ENCODE measurements at regions not wholly inside any gene's neighbourhood (a gene's known extent, or its start where the extent isn't known, plus 50 kb on each side); places are given as distances from the start of the nearest gene placed in this dataset.
"Not testable (repeated sequence)": the region's sequence is repeated elsewhere in the genome, so short reads cannot be mapped to it uniquely, and the experiment has no call there.

DNA sequence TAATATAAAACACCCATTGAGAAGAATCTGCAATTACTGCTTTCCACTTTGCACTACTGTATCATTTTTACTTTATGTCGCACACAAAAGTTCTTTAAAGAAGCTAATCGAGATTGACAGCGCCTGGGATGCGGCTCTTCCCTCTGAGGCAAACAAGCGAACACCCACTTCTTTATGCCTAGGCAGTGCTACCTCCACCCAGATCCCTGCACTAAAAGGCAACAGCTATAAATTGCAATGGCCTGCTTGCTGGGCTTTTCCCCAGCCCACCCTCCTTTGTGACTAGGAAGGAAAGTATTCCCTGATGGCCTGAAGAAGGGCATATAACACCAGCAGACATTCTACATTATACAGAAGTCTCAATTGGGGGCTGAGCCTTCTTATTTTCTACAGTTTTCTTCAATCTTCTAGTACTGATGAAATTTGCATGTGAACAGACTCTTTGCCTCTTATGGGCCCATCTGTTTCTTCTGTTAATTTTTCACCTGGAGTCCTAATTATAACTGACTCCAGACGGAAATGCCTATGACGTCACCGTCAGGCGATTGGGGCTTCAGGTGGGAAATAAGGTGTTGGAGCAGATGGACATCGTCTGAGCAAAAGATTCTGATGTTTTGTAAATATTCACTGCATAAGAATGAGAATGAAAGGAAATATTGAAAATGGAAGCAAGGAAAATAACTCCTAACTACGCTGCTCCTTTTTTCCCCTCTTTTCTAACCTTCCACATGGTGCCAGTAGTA lies 138.9 kb upstream of the DCC start:
- DNase-seq (ENCODE audit: low read depth) = no peak

DNA sequence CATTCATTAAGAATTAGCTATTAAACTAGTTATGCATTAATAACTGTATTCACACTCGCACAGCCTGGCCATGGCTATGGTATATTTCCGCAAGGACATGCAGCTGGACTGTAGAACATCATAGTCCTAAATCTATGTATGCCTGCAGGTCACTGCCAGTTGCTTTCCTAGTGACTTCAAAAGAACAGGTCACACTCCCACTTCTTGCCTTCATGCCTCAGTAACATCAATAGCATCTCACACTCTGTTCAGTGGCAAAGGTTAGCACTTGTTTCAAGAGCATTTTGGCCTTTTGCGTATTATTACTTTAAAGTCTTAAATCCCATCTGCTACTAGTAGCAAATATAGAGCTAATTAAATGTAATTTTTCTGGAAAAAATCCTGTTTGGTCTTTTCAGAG lies 131.4 kb upstream of the DCC start:
- DNase-seq (ENCODE audit: low read depth) = no peak

DNA sequence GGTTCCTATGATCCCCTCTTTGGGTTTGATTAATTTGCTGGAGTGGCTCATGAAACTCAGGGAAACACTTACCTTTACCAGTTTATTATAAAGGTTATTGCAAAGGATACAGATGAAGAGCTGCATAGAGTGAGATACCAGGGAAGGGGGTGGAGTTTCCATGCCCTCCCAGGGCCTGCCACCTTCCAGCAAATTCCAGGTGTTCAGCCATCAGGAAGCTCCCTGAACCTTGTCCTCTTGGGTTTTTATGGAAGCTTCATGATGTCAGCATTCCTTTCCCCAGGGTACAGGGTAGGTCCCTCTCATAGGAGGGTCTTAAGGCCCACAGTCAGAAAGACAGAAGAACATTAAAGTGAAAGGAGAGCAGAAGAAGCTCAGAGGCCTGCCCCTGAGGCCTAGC lies 123.9 kb upstream of the DCC start:
- no peak for DNase-seq (ENCODE audit: low read depth)

DNA sequence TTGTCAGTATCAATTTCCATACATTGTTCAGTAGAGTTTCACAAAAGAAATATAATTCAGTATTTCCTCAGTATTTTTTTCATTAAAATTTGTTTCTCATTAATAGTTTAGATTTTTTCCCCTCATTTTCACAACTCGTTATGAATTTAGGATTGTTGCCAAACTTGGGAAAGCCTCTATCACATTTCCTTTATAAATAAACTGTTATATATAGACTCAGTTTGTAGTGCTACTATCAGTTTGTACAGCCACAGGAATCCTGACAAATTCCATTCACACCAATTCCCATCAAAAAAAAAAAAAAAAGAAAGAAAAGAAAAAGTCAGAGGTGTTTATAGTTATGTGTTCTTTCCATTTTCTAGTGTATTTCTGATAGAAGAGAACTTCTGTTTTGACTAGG lies 123.3 kb upstream of the DCC start:
- no peak for DNase-seq (ENCODE audit: low read depth)

DNA sequence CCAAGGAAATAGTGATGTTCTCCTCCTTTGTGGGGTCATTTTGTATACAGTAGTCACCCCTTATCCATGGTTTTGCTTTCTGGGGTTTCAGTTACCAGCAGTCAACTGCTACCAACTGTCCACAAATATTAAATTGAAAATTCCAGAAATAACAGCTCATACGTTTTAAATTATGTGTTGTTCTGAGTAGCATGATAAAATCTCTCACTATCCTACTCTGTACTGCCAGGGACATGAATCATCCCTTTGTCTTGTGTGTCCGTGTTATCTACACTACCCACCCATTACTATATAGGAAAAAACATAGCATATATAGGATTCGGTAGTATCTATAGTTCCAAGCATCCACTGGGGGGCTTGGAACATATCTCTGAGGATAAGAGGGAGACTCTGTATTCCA lies 120.9 kb upstream of the DCC start:
- no peak for DNase-seq (ENCODE audit: low read depth)

DNA sequence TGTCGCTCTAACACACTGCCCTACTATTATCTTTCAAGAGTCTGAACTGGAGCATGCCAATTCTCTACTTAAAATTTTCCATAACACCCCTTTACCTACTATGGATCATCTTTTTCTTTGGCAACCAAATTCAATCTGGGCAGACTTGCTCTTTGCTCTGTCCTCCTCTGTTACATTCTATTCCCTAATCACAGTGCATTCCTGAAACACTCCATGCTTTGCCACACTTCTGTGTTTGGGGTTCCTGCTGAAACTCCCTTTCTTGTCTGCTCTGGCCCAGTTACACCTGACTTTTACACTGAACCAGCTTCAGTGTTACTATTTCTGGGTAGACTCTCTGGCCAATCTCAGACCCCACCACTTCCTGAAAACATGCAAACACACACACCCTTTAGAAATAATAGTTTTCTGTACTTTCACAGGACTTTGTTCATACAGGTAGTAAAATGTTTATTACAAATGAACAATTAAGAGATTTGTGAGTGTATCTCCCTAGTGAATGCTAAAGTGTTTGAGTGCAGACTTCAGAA lies 119.9 kb upstream of the DCC start:
- no peak for DNase-seq (ENCODE audit: low read depth)

DNA sequence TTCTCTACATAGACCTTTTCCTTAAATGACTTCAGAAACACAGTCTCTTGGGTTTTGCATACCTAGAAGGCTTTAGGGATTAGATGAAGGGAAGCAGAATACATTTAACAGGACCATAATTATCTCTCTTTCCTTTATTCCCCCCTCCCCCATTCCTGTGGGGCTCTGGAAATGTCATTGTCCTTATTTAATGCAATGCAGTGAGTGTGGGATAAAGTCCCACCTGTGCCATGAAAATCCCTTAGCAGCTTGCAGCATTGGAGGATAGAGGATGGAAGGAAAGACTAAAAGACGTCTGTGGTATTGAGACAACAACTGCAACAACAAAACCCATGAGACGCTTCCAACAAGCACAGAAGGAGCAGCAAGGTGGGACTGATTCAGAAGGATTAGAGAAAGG lies 117.8 kb upstream of the DCC start:
- DNase-seq (ENCODE audit: low read depth) = no peak

DNA sequence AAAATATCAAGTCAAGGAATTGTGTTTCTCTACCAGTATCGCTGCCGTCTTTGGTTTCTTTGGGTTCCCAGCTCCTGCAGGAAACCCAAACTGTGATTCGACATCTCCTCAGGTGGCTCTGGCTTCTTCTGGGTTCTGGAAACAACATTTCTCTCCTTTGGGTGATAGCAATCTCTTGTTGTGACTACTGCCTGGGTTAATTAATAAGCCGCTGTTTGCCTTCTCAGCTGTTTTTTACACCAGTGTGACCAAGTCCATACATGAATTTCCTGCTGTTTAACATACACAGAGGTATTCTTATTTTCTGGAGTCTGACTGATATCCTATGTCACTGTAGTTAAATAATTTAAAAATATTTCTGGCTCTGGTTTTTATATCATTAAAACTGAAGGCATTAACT lies 112.5 kb upstream of the DCC start:
- no peak for DNase-seq (ENCODE audit: low read depth)

DNA sequence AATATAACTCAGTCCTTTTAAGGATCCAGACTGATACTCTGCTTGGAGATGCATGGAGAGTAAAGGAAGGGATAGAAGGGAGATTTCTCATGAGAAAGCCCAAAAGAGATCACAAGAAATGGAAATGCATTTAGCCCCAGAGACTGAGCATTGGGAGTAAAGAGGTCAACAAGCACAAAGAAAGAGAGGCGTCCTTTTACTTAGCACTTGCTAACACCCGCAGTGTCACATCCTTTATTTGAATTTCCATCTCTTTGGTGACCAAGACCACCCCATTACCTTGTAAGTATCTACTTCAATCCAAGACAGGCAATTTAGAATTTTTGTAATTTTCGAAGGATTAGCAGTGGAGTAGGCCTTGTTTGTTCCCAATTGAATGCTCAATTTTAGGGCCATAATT lies 111.8 kb upstream of the DCC start:
- no peak for DNase-seq (ENCODE audit: low read depth)

DNA sequence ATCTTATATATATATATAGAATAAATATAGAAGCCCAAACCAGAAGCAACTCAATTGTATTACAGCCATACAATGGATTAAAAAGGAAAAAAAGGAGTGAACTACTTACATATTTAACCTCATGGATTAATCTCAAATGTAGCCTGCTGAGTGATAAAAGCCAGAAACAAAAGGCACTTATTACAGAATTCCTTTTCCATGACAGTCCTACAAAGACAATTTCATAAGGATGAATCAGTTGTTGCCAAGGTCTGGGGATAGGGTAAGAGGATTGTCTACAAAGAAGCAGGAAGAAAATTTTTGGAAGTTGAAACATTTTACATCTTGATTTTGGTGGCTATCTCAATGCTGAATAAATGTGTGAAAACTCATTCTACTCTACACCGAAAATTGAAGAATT lies 103.9 kb upstream of the DCC start:
- no peak for DNase-seq (ENCODE audit: low read depth)

DNA sequence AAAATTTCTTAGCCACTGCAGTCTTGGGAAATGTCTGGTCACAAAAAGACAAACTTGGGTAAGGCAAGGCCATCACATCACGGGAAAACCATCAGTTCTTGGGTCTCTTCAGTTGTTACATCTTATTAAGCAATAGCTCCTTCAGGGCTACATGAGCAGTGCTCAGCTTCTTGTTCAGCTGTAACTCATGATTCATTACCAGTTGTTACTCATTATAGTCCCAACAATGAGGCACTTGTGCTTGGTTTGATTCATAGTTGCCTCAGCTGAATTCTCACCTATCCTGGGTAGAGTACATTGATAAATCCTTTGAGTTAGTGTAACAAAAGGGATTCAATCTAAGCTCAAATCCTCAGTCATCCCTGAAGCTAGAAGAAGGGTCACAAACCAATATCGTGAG lies 102.4 kb upstream of the DCC start:
- DNase-seq (ENCODE audit: low read depth) = no peak

DNA sequence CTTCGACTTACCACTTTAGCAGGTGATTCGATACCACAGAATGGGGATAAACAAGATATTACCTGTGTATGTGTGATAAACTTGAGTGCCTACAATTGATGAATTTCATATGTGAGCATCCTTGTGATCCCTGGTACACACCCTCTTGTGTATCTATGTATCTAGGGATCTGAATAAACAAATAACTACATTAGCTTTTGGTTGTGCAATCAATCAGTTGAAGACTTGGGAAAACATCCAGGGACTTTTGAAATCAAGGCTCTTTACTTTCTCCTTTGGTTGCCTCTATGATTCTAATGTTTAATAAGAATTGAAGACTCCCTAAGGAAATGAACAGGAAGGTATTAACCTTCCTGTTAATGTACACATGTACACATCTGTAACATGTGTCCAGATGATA lies 97.3 kb upstream of the DCC start:
- DNase-seq (ENCODE audit: low read depth) = no peak

DNA sequence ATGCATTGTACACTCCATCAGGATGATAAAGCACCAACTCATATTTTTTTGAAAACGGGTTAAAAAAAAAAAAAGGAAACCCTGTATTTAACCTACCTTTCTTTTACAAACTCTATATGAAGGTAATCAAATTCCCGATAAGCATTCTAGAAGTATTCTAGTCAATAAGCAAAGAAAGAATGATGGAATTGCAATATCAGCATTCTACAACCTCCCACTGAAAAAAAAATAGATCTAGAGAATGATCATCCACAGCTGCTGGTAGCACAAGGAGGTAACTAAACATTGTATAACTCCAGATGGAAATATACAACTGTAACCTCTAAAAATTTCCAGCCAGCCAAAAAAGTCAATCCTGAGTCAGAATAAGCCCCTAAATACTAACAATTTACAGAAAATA lies 95.3 kb upstream of the DCC start:
- no peak for DNase-seq (ENCODE audit: low read depth)

DNA sequence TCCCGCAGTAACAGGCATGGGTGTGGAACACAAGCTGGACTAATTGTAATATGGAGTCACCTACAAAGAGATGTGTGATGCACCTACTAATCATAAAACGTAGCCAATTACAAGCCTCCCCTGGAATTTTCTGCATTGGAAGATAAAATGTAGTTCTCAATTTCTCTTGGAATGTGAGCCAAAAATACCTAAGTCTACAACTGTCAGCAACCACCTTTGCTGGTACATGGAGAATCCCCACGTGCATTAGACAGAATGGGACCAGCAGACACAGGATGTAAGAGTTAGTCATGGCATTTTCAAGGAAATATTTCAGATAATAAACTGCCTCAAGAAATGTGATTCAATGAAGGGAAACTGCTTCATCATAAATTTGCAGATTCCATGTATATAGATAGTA lies 85.6 kb upstream of the DCC start:
- no peak for DNase-seq (ENCODE audit: low read depth)

DNA sequence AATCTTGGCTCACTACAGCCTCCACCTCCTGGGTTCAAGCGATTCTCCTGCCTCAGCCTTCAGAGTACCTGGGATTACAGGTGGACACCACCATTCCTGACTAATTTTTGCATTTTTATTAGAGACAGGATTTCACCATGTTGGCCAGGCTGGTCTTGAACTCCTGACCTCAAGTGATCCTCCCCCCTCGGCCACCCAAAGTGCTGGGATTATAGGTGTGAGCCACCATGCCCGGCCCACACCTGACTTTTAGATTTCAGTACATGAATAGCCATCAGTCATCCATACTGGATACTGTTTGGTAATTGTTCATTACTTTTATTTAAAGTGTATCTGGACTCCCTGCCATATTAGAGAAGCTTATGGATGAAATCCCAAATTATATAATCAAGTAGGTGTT lies 82.6 kb upstream of the DCC start:
- DNase-seq (ENCODE audit: low read depth) = not testable (repeated sequence)

DNA sequence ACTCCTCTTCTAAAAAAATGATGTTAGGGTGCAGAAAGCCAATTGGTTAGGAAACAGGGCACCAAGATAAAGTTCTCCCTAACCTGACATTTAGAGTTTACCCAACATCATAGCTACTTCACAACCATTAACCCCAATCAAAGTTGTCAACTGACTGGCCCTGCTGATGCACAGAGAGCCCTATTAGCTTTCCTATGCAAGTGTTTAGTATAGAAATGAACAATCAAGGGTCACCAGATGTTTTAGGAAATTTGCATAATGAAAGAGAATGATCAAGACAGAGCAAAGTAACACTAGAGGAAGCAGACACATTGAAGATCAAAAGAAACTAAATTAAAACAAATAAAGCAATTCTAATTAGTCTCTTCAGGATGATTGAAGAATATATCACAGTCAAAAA lies 64.2 kb upstream of the DCC start:
- DNase-seq (ENCODE audit: low read depth) = no peak

DNA sequence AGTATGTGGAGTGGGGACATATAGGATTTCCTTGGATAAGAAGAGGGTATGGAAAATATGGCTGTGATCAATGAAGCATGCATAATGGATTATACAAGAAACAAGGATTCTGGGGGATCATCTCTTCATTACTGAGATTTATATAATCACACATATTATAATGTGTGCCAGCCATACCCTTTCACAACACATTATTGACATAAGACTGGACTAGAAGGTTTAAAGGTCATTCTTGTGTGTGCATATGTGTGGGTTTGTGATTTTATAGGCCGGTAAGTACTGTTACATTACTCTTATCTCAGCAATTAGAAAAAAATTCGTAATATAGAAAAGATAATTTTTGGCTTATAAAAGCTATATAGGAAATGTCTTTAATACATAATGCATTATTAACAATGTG lies 62.2 kb upstream of the DCC start:
- DNase-seq (ENCODE audit: low read depth) = no peak

DNA sequence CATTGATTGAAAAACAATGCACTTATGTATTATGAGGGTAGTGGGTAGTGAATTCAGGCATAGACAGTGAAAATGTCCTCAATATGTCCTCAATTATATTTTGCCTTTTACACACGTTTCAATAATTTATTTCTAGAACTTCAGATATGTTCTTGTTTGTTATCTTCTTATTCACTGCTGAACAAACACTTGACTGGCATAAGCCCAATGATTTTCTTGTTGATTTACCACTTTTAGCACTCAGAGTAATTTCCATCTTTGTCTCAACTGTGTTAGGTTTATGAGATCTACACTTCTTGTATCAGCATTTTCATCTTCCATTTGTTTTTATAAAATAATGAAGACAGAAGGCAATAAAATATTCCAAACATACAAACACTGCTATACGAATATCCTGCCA lies 61.8 kb upstream of the DCC start:
- no peak for DNase-seq (ENCODE audit: low read depth)

DNA sequence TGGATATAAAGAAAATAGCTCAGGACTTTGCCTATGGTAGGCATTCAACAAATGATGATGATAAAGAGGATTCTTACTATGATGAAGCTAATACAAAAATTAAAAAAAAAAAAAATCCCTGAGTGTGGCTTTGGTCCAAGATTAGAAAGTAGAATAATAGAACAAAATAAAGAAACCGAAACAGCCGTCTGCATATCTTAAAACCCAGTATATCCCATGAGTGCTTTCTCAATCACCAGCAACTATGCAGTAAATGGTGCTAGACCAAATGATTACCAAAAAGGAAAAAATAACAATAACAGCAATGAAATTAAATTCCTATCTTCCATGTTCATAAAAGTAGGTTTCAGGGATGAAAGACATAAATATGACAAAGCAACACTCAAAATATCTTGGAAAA lies 59.3 kb upstream of the DCC start:
- no peak for DNase-seq (ENCODE audit: low read depth)

DNA sequence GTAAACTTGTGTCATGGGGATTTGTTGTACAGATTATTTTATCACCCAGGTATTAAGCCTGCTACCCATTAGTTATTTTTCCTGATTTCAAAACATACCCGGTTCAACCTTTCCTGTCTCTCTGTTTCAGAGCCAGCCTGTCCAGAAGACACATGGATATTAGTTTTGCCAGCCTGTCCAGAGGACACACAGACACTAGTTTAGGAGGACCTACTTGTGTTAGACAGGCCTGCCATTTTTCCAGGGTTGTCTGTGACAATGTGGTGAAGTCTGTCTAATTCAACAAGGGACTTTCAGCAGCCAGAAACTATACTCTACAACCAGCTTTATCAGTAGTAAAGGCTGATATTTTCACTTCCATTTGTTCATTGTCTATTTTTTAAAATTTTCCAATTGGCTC lies 56.1 kb upstream of the DCC start:
- DNase-seq (ENCODE audit: low read depth) = no peak

DNA sequence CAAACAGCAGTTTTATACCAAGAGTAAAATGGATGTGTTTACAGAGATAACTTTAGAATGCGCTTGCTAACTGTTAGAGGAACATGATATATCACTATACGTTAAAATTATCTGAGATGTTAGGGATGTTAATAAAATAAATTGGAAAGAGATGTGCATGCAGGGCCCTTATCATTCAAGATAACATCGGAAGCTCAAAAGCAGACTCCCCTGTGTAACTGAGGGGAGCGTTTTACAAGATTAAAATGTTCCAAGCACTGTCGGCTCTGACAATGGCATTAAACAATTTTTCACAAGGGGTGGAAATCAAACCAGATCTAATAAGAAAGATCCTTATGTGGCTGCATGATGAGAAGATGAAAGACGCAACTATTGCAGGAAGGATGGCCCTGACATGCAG lies 53.3 kb upstream of the DCC start:
- no peak for DNase-seq (ENCODE audit: low read depth)

DNA sequence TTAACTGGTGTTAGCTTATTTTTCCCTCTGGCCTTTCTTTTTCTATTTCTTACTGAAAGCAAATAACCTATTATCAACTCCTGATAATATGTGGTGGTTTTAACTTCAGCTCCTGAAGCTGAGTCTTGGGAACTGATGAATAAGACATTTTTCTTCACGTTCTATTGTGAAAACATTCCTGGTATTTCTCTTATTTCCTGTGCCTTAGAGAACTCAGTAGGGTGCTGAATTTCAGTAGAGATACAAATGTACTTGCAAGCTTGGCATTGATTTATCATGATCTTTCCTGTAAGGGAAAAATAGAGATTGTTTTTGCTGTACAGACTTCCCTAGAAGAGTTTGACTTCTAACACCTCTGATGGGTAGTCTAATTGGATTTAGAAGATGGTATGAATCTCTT lies 52.8 kb upstream of the DCC start:
- DNase-seq (ENCODE audit: low read depth) = no peak

DNA sequence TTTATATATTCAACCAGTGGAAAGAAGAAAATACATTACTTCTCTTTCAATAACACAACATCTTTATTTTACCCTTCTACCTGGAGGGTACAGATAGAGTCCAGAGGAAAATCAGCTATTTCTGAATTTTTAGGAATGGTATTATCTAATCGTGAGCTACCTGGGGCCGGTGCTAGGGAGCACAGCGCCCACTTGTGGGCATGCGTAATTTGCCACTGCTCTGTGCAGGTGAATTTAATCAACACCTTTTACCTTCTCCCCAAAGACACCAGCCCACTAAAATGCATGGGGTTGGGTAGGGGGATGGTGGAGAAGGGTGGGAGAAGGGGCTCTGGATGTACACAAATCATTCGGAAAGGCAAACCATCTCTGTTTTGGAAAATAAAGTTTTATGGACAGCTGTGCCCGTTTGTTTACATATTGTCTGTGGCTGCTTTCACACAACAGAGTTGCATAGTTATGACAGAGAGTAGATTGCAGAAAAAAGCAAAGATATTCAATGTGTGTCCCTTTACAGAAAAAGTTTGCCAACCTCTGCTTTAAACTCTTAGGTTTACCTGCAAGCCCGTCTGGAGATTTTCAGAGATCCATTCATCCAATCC lies 51.5 kb upstream of the DCC start:
- no peak for DNase-seq (ENCODE audit: low read depth)

DNA sequence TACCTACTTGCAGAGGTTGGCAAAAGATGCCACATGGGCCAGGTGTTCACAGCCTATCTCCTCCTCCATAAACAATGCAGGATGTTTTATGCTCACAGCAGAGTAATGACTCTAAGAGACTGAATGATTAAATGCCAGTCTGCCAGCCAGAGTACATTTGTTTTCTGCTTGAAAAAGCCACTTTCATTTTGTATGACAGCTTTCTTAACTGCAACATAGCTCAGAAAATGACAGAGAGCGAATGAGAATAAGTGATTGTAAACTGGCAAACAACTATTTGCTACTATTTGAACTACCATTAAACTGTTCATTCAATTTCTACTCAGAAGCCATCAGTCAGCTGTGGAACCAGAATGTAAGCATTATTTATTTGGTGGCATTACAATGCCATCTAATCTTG lies 50.6 kb upstream of the DCC start:
- no peak for DNase-seq (ENCODE audit: low read depth)
